Karpas-422 (cell line): ENCODE measurements at regions not wholly inside any gene's neighbourhood (a gene's known extent, or its start where the extent isn't known, plus 50 kb on each side); places are given as distances from the start of the nearest gene placed in this dataset.
"Not testable (repeated sequence)": the region's sequence is repeated elsewhere in the genome, so short reads cannot be mapped to it uniquely, and the experiment has no call there.

ENCODE experiments used
- DNase-seq: peaks from one replicate; pipeline ENCODE4 v3.0.0-alpha.2; 2015
- H2AFZ ChIP-seq: fragments of 200-600 bp; sonication (generic); 2 replicates; pipeline ENCODE4 v1.6.1; 2014; ENCODE audit warnings: antibody characterized with exemption, low read length, mixed read lengths
- H3K27ac ChIP-seq: fragments of 200-600 bp; sonication (generic); 2 replicates; pipeline ENCODE4 v1.5.1; 2014; ENCODE audit warnings: mild to moderate bottlenecking, low read length, moderate library complexity
- H3K27me3 ChIP-seq: fragments of 200-600 bp; sonication (generic); 2 replicates; pipeline ENCODE4 v1.6.1; 2014; ENCODE audit warnings: low read length, mixed read lengths
- H3K36me3 ChIP-seq: fragments of 200-600 bp; sonication (generic); 2 replicates; pipeline ENCODE4 v1.6.1; 2014; ENCODE audit warnings: low read length, mixed read lengths; ENCODE audit not compliant: insufficient read depth
- H3K4me1 ChIP-seq: fragments of 200-600 bp; sonication (generic); 2 replicates; pipeline ENCODE4 v1.6.1; 2014; ENCODE audit warnings: mild to moderate bottlenecking, low read length, mixed read lengths
- H3K4me2 ChIP-seq: fragments of 200-600 bp; sonication (generic); 2 replicates; pipeline ENCODE4 v1.6.1; 2014; ENCODE audit warnings: low read length, low read depth, mild to moderate bottlenecking; ENCODE audit not compliant: poor library complexity, severe bottlenecking
- H3K4me3 ChIP-seq: fragments of 200-600 bp; sonication (generic); 2 replicates; pipeline ENCODE4 v1.5.1; 2014; ENCODE audit warnings: mild to moderate bottlenecking, antibody characterized with exemption, low read length, mixed read lengths
- H3K79me2 ChIP-seq: fragments of 200-600 bp; sonication (generic); 2 replicates; pipeline ENCODE4 v1.6.1; 2014; ENCODE audit warnings: mild to moderate bottlenecking, low read length, mixed read lengths
- H3K9ac ChIP-seq: fragments of 200-600 bp; sonication (generic); 2 replicates; pipeline ENCODE4 v1.6.0; 2014; ENCODE audit warnings: low read length
- H3K9me2 ChIP-seq: fragments of 200-600 bp; sonication (generic), shearing (Covaris generic); replicated peaks from 2 replicates; pipeline ENCODE4 v1.6.0; 2014; ENCODE audit warnings: mild to moderate bottlenecking, low read length, moderate library complexity; ENCODE audit not compliant: insufficient read depth
- H3K9me3 ChIP-seq: fragments of 300-700, 200-600 bp; sonication (generic); 2 replicates; pipeline ENCODE4 v1.6.1; 2014; ENCODE audit warnings: low read length, mixed read lengths
- H4K20me1 ChIP-seq: fragments of 200-600 bp; sonication (generic); 2 replicates; pipeline ENCODE4 v1.6.1; 2014; ENCODE audit warnings: mild to moderate bottlenecking, antibody characterized with exemption, low read length, low read depth; ENCODE audit not compliant: insufficient read depth

GRCh38 chr4:124450851-124451250 lies 261.7 kb downstream of the ANKRD50 start:
- H3K4me1 ChIP-seq: no peaks in the 10 kb centered on the region
- 0 out of 2 replicates have a peak, but pooled peaks cover 5% of the 10 kb centered on the region for H3K9me3 ChIP-seq
- H3K79me2 ChIP-seq: no peaks in the 10 kb centered on the region
- H3K36me3 ChIP-seq: no peaks in the 10 kb centered on the region
- H3K4me2 ChIP-seq: no peak overlapping the region
- no peaks in the 10 kb centered on the region for H3K9me2 ChIP-seq
- no peak overlapping the region for H2AFZ ChIP-seq
- no peak for DNase-seq
- H3K27me3 ChIP-seq: no peaks in the 10 kb centered on the region
- no peak overlapping the region for H3K27ac ChIP-seq
- H3K4me3 ChIP-seq: no peak overlapping the region
- H4K20me1 ChIP-seq: no peaks in the 10 kb centered on the region
- no peak overlapping the region for H3K9ac ChIP-seq

DNA sequence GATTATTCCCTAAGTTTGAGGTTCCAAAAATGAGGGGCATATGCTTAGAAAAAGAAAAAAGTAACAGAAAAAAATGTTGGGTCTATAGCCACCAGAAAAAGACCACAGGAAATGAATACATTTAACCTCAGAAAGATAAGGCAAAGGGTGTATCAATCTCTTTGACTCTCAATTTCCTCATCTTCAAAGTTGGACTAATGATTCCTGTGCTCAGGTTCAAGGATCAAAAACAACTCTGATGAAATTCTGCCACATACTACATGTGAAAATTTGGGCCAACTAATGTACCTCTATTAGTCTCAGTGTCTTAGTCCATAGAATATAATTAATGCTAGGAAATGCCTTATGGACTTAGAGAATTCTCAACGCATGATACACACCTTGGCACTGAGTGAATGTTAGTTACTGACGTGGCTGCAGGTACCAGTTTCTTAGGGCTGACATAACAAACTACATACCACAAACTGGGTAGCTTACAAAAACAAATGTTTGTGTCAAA lies 257.7 kb downstream of the ANKRD50 start:
- Histone ChIP-seq H3K27me3 (0 out of 2 replicates have a peak, but pooled peaks cover 3% of the 10 kb centered on the region), H2AFZ (no peak overlapping the region), H3K36me3 (no peaks in the 10 kb centered on the region), H3K4me2 (no peak overlapping the region), H3K4me3 (no peak overlapping the region), H3K79me2 (no peaks in the 10 kb centered on the region), H3K27ac (no peak overlapping the region), H3K9me2 (no peaks in the 10 kb centered on the region; the same call in 1 of the 2 replicates), H3K9ac (no peak overlapping the region), H4K20me1 (no peaks in the 10 kb centered on the region), H3K9me3 (no peaks in the 10 kb centered on the region), H3K4me1 (no peaks in the 10 kb centered on the region)
- DNase-seq: no peak

DNA sequence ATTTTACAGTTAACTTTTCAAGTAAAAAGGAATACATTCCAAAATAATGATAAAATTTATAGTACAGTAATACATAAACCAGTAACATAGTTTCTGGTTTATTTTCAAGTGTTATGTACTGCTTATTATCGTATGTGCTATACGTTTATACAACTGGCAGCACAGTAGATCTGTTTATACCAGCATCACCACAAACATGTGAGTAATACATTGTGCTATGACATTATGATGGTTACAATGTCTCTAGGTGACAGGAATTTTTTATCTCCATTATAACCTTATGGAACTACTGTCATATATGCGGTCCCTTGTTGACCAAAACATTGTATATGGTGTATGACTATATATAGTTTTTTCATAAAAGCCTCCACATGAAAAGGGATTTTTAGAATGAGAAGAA lies 256.9 kb downstream of the ANKRD50 start:
- Histone ChIP-seq H3K4me3 (no peak overlapping the region), H3K4me1 (no peaks in the 10 kb centered on the region), H3K9ac (no peak overlapping the region), H3K27ac (no peak overlapping the region), H2AFZ (no peak overlapping the region), H3K9me2 (no peaks in the 10 kb centered on the region; the same call in 1 of the 2 replicates), H3K4me2 (no peak overlapping the region), H3K79me2 (no peaks in the 10 kb centered on the region), H3K27me3 (0 out of 2 replicates have a peak, but pooled peaks cover 3% of the 10 kb centered on the region), H4K20me1 (no peaks in the 10 kb centered on the region), H3K36me3 (no peaks in the 10 kb centered on the region), H3K9me3 (no peaks in the 10 kb centered on the region)
- no peak for DNase-seq

GRCh38 chr4:124459196-124459940 lies 253.2 kb downstream of the ANKRD50 start:
- H2AFZ ChIP-seq: no peak overlapping the region
- H4K20me1 ChIP-seq: no peaks in the 10 kb centered on the region
- no peaks in the 10 kb centered on the region; the same call in 1 of the 2 replicates for H3K9me2 ChIP-seq
- H3K4me3 ChIP-seq: no peak overlapping the region
- 0 out of 2 replicates have a peak, but pooled peaks cover 3% of the 10 kb centered on the region for H3K27me3 ChIP-seq
- H3K4me1 ChIP-seq: no peaks in the 10 kb centered on the region
- no peaks in the 10 kb centered on the region for H3K36me3 ChIP-seq
- no peak for DNase-seq
- H3K4me2 ChIP-seq: no peak overlapping the region
- H3K79me2 ChIP-seq: no peaks in the 10 kb centered on the region
- H3K27ac ChIP-seq: no peak overlapping the region
- H3K9me3 ChIP-seq: no peaks in the 10 kb centered on the region
- H3K9ac ChIP-seq: no peak overlapping the region

DNA sequence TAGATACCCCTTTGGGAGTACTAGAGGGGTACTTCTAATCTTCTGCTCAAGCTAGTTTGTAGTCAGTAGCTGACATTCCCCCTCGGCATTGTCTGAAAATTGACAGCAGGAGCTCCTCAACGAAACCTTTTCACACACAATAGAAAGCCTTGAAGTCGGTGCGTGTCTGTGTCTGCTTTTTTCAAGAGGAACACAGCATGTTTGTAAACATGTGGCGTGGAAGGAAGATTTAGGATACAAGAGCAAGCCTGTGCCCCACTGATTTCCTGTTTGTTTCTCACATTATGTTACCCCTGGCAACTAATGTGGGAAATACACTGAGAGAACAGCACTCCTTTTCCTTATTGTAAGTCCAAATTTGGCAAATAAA lies 252.6 kb downstream of the ANKRD50 start:
- Histone ChIP-seq H3K27ac (no peak overlapping the region), H3K79me2 (no peaks in the 10 kb centered on the region), H3K4me2 (no peak overlapping the region), H3K9ac (no peak overlapping the region), H3K9me3 (peaks cover 4% of the 10 kb centered on the region; the same call in 1 of the 2 replicates), H3K4me3 (no peak overlapping the region), H4K20me1 (no peaks in the 10 kb centered on the region), H2AFZ (no peak overlapping the region), H3K27me3 (0 out of 2 replicates have a peak, but pooled peaks cover 3% of the 10 kb centered on the region), H3K9me2 (no peaks in the 10 kb centered on the region; the same call in 1 of the 2 replicates), H3K4me1 (no peaks in the 10 kb centered on the region), H3K36me3 (no peaks in the 10 kb centered on the region)
- DNase-seq: no peak

GRCh38 chr4:124461592-124461991 lies 250.9 kb downstream of the ANKRD50 start:
- H3K9ac ChIP-seq, H3K36me3 ChIP-seq: not testable (repeated sequence)

DNA sequence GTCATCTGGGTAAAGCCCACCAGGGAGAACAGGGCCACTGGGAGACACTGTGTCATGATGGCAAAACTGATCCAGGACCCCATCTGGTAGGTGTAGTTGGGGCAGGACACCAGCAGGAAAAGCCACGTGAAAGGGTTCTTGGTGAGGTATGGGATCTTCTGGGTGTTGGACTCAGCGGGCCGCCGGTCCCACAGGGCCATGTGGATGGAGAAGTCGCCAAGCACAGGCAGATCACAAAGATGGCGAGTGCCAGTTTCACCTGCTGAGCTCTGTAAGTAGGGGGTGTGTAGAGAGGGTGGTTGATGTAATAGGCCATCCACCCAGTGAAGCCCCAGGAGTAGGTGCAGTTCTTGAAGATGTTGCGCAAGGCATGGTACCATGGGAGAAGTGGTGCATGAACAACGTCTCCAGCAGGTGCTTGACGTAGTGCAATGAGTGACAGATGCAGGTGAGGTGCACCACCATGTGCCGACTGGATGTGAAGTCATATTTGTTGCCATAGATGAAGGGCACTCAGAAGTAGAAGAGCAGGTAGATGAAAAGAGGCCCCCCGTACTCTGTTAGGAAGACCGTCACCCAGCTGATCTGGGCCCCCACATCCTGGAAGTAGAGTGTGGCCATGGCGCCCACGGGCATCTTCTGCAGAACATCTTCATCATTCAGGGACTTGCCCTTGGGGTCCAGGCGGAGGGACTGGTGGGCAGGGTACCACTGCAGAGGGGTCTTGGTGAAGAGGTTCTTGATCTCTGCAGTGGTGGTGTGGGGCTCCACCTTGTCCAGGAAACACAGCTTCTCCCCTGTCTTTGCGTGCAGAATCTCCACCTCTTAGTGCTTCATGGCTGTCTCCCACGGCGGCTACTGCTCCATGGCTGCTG lies 249.3 kb downstream of the ANKRD50 start:
- no peaks in the 10 kb centered on the region for H3K27me3 ChIP-seq
- H3K4me1 ChIP-seq: no peaks in the 10 kb centered on the region
- H3K36me3 ChIP-seq: no peaks in the 10 kb centered on the region

More at GRCh38 chr4:124461592-124461991, 250.9 kb downstream of the ANKRD50 start:
- H3K4me2 ChIP-seq, H3K4me1 ChIP-seq, H3K9me2 ChIP-seq, H2AFZ ChIP-seq, H3K27me3 ChIP-seq, H3K27ac ChIP-seq, H3K4me3 ChIP-seq, H4K20me1 ChIP-seq, H3K79me2 ChIP-seq: not testable (repeated sequence)
- DNase-seq: peak; percentile 44
- peaks cover 12% of the 10 kb centered on the region; the same call in 1 of the 2 replicates for H3K9me3 ChIP-seq

DNA sequence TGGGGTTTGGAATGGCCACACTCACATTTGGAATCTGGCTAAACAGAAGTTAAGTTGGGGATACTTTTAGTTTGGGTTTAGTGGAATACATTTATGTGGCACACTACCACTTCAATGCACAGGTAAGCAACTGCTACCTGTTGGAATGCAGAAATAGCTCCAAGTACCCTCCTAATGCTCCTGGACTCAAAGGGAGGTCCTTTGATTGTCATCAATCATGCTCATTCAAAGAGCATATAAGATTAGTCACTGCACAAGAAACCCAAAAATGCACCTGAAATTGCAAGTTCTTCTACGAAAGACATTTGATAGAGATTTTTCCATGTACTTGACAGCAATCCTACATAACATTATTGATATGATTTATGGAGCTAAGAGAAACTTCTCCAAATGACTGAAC lies 247.7 kb downstream of the ANKRD50 start:
- no peak overlapping the region for H3K4me3 ChIP-seq
- no peak overlapping the region for H3K4me2 ChIP-seq
- no peak overlapping the region for H3K27ac ChIP-seq
- H3K27me3 ChIP-seq: no peaks in the 10 kb centered on the region
- H3K79me2 ChIP-seq: no peaks in the 10 kb centered on the region
- no peaks in the 10 kb centered on the region for H3K36me3 ChIP-seq
- peaks cover 12% of the 10 kb centered on the region; the same call in 1 of the 2 replicates for H3K9me3 ChIP-seq
- H3K4me1 ChIP-seq: no peaks in the 10 kb centered on the region
- no peak overlapping the region for H2AFZ ChIP-seq
- no peak overlapping the region for H3K9ac ChIP-seq
- H4K20me1 ChIP-seq: no peaks in the 10 kb centered on the region
- H3K9me2 ChIP-seq: no peaks in the 10 kb centered on the region
- DNase-seq: no peak

More for the DNA sequence above, 249.3 kb downstream of the ANKRD50 start:
- Histone ChIP-seq H3K9me3 (peaks cover 12% of the 10 kb centered on the region; the same call in 1 of the 2 replicates), H3K9ac (no peak overlapping the region), H3K79me2 (no peaks in the 10 kb centered on the region), H3K4me2 (no peak overlapping the region), H4K20me1 (no peaks in the 10 kb centered on the region), H3K9me2 (no peaks in the 10 kb centered on the region), H3K27ac (no peak overlapping the region), H2AFZ (no peak overlapping the region), H3K4me3 (no peak overlapping the region)
- DNase-seq: no peak
